Activated T-helper 2 cell treated with anti-CD3 and anti-CD28 coated beads, Interferon-gamma antibody, Interleukin-2, Interleukin-4, amounts not matched to agents 10 μg/mL and 5 μg/mL and 100 μg/mL, durations not matched to agents 14 hours and 24 hours and 36 hours (primary cell): ENCODE measurements at regions not wholly inside any gene's neighbourhood (a gene's known extent, or its start where the extent isn't known, plus 50 kb on each side); places are given as distances from the start of the nearest gene placed in this dataset.
"Not testable (repeated sequence)": the region's sequence is repeated elsewhere in the genome, so short reads cannot be mapped to it uniquely, and the experiment has no call there.

Source experiments
- DNase-seq: peaks from one replicate; pipeline ENCODE4 v3.0.0; 2021; ENCODE audit warnings: low spot score
- H3K27ac Mint-ChIP-seq: one replicate; pipeline ENCODE4 v1.8.0; 2021; ENCODE audit warnings: mixed read lengths
- H3K27me3 Mint-ChIP-seq: one replicate; pipeline ENCODE4 v1.8.0; 2021; ENCODE audit warnings: low read depth, mixed read lengths
- H3K36me3 Mint-ChIP-seq: one replicate; pipeline ENCODE4 v1.8.0; 2021; ENCODE audit warnings: low read depth, mixed read lengths
- H3K4me1 Mint-ChIP-seq: one replicate; pipeline ENCODE4 v1.8.0; 2021; ENCODE audit warnings: low read depth, mixed read lengths
- H3K4me3 Mint-ChIP-seq: one replicate; pipeline ENCODE4 v1.8.0; 2021; ENCODE audit warnings: low read depth, mild to moderate bottlenecking, moderate library complexity, mixed read lengths
- H3K9me3 Mint-ChIP-seq: one replicate; pipeline ENCODE4 v1.8.0; 2021; ENCODE audit warnings: mixed read lengths
- intact Hi-C: fragments of 100-400 bp; cut with micrococcal nuclease; formaldehyde crosslinking; loops from one replicate; pipeline ENCODE4 v1.15.1; 2023

GRCh38 chr6:119728220-119728750 lies 378.7 kb upstream of the MAN1A1 start:
- DNase-seq = no peak
- peaks cover 18% of the 10 kb centered on the region for H3K27me3 Mint-ChIP-seq

GRCh38 chr6:119727504-119728219 lies 378.1 kb upstream of the MAN1A1 start:
- H3K27ac Mint-ChIP-seq = no peak overlapping the region
- no peaks in the 10 kb centered on the region for H3K36me3 Mint-ChIP-seq
- intact Hi-C loops = no loop called here
- peaks cover 2% of the 10 kb centered on the region for H3K4me1 Mint-ChIP-seq
- H3K27me3 Mint-ChIP-seq = peaks cover 21% of the 10 kb centered on the region
- H3K4me3 Mint-ChIP-seq = no peak overlapping the region
- no peaks in the 10 kb centered on the region for H3K9me3 Mint-ChIP-seq
- DNase-seq = no peak

More at GRCh38 chr6:119728220-119728750, 378.7 kb upstream of the MAN1A1 start:
- H3K27ac Mint-ChIP-seq = no peak overlapping the region
- H3K4me1 Mint-ChIP-seq = peaks cover 2% of the 10 kb centered on the region
- H3K36me3 Mint-ChIP-seq = no peaks in the 10 kb centered on the region
- intact Hi-C loops = no loop called here
- H3K4me3 Mint-ChIP-seq = no peak overlapping the region
- H3K9me3 Mint-ChIP-seq = no peaks in the 10 kb centered on the region

- DNase-seq, H3K4me3 Mint-ChIP-seq, H3K4me1 Mint-ChIP-seq, H3K36me3 Mint-ChIP-seq, intact Hi-C loops, H3K27ac Mint-ChIP-seq, H3K9me3 Mint-ChIP-seq: not testable (repeated sequence)
- peaks cover 18% of the 10 kb centered on the region for H3K27me3 Mint-ChIP-seq
Measured at GRCh38 chr6:119726912-119727311, 377.4 kb upstream of the MAN1A1 start.

- Mint-ChIP-seq H3K36me3 (no peaks in the 10 kb centered on the region), H3K27me3 (peaks cover 18% of the 10 kb centered on the region), H3K9me3 (no peaks in the 10 kb centered on the region), H3K27ac (no peak overlapping the region), H3K4me3 (no peak overlapping the region), H3K4me1 (peaks cover 2% of the 10 kb centered on the region)
- DNase-seq = no peak
- intact Hi-C loops = no loop called here
Measured at GRCh38 chr6:119726086-119726485, 376.5 kb upstream of the MAN1A1 start.

DNA sequence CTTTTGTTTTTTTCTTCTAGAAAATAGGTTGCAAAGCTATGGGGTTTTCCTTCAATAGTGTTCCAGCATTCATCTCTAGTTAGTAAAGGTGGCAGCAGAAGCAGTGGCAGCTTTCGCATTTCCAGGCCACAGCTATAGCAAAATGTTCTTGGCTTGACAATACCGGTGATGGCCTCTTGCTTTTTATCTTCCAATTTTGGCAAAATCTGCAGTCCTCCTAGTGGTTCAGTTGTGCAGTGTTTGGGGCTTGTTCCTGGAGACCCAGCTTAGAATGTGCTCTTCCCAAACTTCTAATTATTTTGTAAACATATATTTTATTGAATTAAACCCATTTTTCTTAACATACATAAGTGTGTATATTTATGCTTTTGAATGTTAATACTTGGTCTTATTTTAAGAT lies 370.6 kb upstream of the MAN1A1 start:
- no peaks in the 10 kb centered on the region for H3K9me3 Mint-ChIP-seq
- peaks cover 8% of the 10 kb centered on the region for H3K4me1 Mint-ChIP-seq
- no peaks in the 10 kb centered on the region for H3K36me3 Mint-ChIP-seq
- no peak overlapping the region for H3K27ac Mint-ChIP-seq
- peaks cover 23% of the 10 kb centered on the region for H3K27me3 Mint-ChIP-seq
- DNase-seq = no peak
- intact Hi-C loops = no loop called here
- no peak overlapping the region for H3K4me3 Mint-ChIP-seq

DNA sequence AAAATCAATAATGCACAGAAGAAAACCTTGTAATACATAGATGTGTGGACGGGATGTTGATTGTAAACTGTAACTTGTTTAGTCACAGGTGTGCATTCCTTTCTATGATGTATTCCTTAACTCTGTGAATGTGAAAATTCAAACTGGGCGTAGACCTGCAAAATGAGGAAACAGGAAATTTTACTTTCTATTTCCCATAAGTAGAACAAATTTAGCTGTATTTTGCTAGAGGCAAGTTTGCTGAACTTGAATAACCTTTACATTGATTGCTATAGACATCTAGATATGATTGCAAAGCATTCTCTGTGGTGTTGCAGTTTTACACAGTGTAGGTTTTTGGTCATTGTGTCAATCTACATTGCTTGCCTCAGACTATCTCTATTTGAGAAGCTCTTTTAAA lies 368.4 kb upstream of the MAN1A1 start:
- Mint-ChIP-seq H3K4me1 (peaks cover 8% of the 10 kb centered on the region), H3K9me3 (no peaks in the 10 kb centered on the region), H3K36me3 (no peaks in the 10 kb centered on the region), H3K27me3 (peaks cover 10% of the 10 kb centered on the region), H3K27ac (no peak overlapping the region), H3K4me3 (no peak overlapping the region)
- DNase-seq = no peak
- intact Hi-C loops = no loop called here

DNA sequence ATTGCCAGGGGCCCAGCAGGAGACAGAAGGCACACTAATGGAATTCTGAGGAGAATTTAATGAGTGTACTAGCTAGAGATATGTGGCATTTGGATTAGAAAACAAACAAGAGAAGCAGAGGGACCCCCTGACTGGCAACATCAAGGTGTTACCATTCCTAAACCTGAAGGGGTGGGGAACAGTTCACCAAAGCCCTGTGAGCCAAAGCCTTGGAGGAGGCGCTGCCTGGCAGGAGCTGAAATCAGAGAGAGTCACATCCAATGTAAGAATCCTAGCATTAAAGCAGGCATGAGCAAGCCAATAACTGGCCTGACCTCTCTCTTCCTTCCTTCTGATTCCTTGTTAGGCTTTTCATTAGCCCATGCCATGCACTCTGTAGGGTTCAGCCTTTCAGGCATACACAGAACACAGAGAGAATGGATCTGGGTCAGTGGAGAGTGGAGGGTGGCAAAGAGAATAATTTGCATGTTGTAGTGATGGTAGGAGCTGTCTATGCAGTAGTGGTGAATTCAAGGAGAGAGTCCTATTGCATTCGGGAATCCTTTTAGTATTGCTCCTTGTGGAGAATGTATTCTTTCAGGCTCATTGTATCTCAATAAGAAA lies 367.2 kb upstream of the MAN1A1 start:
- DNase-seq = no peak
- Mint-ChIP-seq H3K36me3 (no peaks in the 10 kb centered on the region), H3K27me3 (peaks cover 12% of the 10 kb centered on the region), H3K27ac (no peak overlapping the region), H3K9me3 (no peaks in the 10 kb centered on the region), H3K4me1 (peaks cover 8% of the 10 kb centered on the region), H3K4me3 (no peak overlapping the region)
- intact Hi-C loops = no loop called here

- DNase-seq = no peak
- H3K9me3 Mint-ChIP-seq = no peaks in the 10 kb centered on the region
- H3K4me1 Mint-ChIP-seq = peaks cover 8% of the 10 kb centered on the region
- intact Hi-C loops = no loop called here
- peaks cover 12% of the 10 kb centered on the region for H3K27me3 Mint-ChIP-seq
- H3K27ac Mint-ChIP-seq = no peak overlapping the region
- H3K4me3 Mint-ChIP-seq = no peak overlapping the region
- H3K36me3 Mint-ChIP-seq = no peaks in the 10 kb centered on the region
Measured at GRCh38 chr6:119713903-119714302, 364.3 kb upstream of the MAN1A1 start.

DNA sequence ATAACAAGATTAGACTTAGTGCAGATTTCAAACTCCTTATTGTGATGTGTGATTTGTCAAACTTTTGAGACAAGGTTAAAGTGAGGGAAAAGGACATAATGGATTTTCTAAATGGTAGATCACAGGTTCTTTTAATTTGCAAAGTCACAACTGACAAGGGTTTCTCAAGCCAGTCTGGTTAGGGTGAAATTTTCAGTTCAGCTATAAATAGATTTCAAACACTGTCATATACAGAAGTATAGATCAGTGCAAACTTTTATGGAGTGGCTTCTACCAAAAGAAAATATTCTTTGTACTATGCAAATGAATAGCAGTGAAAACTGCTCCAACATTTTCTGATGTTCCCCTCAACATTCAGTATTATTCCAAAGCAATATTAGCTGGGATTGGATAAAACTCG lies 337.1 kb upstream of the MAN1A1 start:
- Mint-ChIP-seq H3K4me1 (no peaks in the 10 kb centered on the region), H3K9me3 (no peaks in the 10 kb centered on the region), H3K27ac (no peak overlapping the region), H3K27me3 (peaks cover 14% of the 10 kb centered on the region), H3K4me3 (no peak overlapping the region), H3K36me3 (no peaks in the 10 kb centered on the region)
- DNase-seq = no peak
- intact Hi-C loops = no loop called here

- Mint-ChIP-seq H3K4me3 (no peak overlapping the region), H3K4me1 (no peaks in the 10 kb centered on the region), H3K36me3 (no peaks in the 10 kb centered on the region), H3K27me3 (peaks cover 14% of the 10 kb centered on the region), H3K9me3 (no peaks in the 10 kb centered on the region), H3K27ac (no peak overlapping the region)
- DNase-seq = no peak
- intact Hi-C loops = no loop called here
Measured at GRCh38 chr6:119686240-119686639, 336.7 kb upstream of the MAN1A1 start.

DNA sequence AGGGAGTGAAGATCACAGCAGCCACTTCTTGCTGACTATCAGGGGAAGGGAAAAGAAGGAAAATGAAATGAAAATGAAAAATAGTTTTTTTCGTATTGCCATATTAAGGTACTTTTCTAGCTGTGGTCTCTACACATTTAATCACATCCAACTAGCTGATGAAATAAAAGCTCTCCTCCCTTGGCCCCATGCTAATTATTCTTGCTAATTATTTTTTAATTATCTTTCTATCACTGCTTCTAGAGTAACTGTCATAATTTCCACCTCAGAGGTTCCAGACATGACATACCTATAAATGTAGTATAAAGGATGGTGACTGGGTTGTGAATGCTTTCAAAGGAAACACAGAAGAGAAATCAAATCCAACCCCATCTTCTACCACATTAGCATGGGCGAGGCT lies 334.1 kb upstream of the MAN1A1 start:
- no peaks in the 10 kb centered on the region for H3K9me3 Mint-ChIP-seq
- peaks cover 14% of the 10 kb centered on the region for H3K27me3 Mint-ChIP-seq
- no peak overlapping the region for H3K4me3 Mint-ChIP-seq
- no peak overlapping the region for H3K27ac Mint-ChIP-seq
- intact Hi-C loops = no loop called here
- no peaks in the 10 kb centered on the region for H3K36me3 Mint-ChIP-seq
- no peaks in the 10 kb centered on the region for H3K4me1 Mint-ChIP-seq
- DNase-seq = no peak

- no peaks in the 10 kb centered on the region for H3K4me1 Mint-ChIP-seq
- intact Hi-C loops = no loop called here
- no peak overlapping the region for H3K4me3 Mint-ChIP-seq
- no peak for DNase-seq
- H3K36me3 Mint-ChIP-seq = no peaks in the 10 kb centered on the region
- H3K27ac Mint-ChIP-seq = no peak overlapping the region
- H3K9me3 Mint-ChIP-seq = no peaks in the 10 kb centered on the region
- H3K27me3 Mint-ChIP-seq = peaks cover 14% of the 10 kb centered on the region
Measured at GRCh38 chr6:119683031-119683430, 333.5 kb upstream of the MAN1A1 start.

DNA sequence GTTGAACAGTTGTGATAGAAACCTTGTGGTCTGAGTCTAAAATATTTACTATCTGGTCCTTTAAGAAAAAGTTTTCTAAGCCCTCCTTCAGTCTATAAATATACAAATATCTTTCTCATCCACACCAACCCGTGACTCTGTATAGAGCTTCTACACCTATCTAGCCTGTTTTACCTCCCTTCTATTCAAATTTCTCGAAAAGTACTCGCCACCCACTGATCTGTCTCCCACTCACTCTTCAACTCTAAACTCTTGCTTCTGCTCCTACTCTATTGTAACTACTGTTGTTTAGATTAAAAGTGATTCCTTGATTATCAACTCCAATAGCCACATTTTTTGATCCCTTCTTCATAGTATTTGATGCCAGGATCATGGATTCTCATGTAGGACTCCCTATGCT lies 329.4 kb upstream of the MAN1A1 start:
- DNase-seq = no peak

More for the DNA sequence above, 329.4 kb upstream of the MAN1A1 start:
- no peaks in the 10 kb centered on the region for H3K4me1 Mint-ChIP-seq
- intact Hi-C loops = loop anchor here (10.0 kb wide), 1 partner anchor 534 kb away; no protein-coding TSS in a partner anchor
- H3K9me3 Mint-ChIP-seq = no peaks in the 10 kb centered on the region
- no peak overlapping the region for H3K4me3 Mint-ChIP-seq
- no peak overlapping the region for H3K27ac Mint-ChIP-seq
- peaks cover 18% of the 10 kb centered on the region for H3K27me3 Mint-ChIP-seq
- H3K36me3 Mint-ChIP-seq = no peaks in the 10 kb centered on the region
